HEK293 (cell line): ENCODE measurements at regions not wholly inside any gene's neighbourhood (a gene's known extent, or its start where the extent isn't known, plus 50 kb on each side); places are given as distances from the start of the nearest gene placed in this dataset.

Source experiments
- CTCF ChIA-PET: fragments of 350-600 bp; formaldehyde crosslinking; extraction: SDS; loops from one replicate; lab custom pipeline; 2021; ENCODE audit warnings: antibody characterized with exemption; lab: Yijun Ruan, JAX
- POLR2A ChIA-PET: fragments of 300-600 bp; formaldehyde crosslinking; extraction: SDS; loops from one replicate; lab custom pipeline; 2020; ENCODE audit warnings: antibody characterized with exemption, inconsistent platforms; lab: Yijun Ruan, JAX
- H3K27ac ChIP-seq: fragments of 200-500 bp; sonication (Bioruptor generic); 2 replicates; pipeline ENCODE4 v1.5.1; 2014; ENCODE audit warnings: low read depth, low read length, control low read depth, inconsistent platforms; ENCODE audit errors: extremely low read depth
- H3K36me3 ChIP-seq, 2 experiments: fragments of 200-500 bp in 1 of 2; sonication (Bioruptor generic) in 1 of 2; 1 replicate in 1 of 2; 2 replicates in 1 of 2; pipeline ENCODE4 v1.5.1; 2014 to 2017; ENCODE audit warnings: inconsistent platforms in 2 of 2, low read length in 2 of 2; ENCODE audit not compliant: control insufficient read depth in 2 of 2, insufficient read depth in 1 of 2
- H3K4me1 ChIP-seq: fragments of 200-500 bp; sonication (Bioruptor generic); 2 replicates; pipeline ENCODE4 v1.5.1; 2014; ENCODE audit warnings: mild to moderate bottlenecking, low read length, inconsistent platforms; ENCODE audit not compliant: control insufficient read depth, insufficient read depth
- H3K4me3 ChIP-seq: 2 replicates; pipeline ENCODE4 v1.5.1; 2011; ENCODE audit warnings: low read depth, mild to moderate bottlenecking, control low read depth, low read length, moderate library complexity
- H3K9me3 ChIP-seq: fragments of 200-500 bp; sonication (Bioruptor generic); 2 replicates; pipeline ENCODE4 v1.5.1; 2014; ENCODE audit warnings: low read depth, low read length, inconsistent platforms; ENCODE audit not compliant: control insufficient read depth, insufficient read depth
- GLIS1 ChIP-seq: fragments of 450-650 bp; formaldehyde crosslinking; IDR thresholded peaks from 2 replicates; pipeline ENCODE4 v1.5.1; 2016; ENCODE audit warnings: missing biosample characterization, missing genetic modification characterization
- HOXD13 ChIP-seq: sonication (generic); formaldehyde crosslinking; IDR thresholded peaks from 2 replicates; pipeline ENCODE4 v1.8.0; 2022; ENCODE audit warnings: missing genetic modification reagents, borderline replicate concordance
- KLF10 ChIP-seq: fragments of 450-650 bp; IDR thresholded peaks from 2 replicates; pipeline ENCODE4 v1.5.1; 2018; ENCODE audit warnings: missing biosample characterization, mild to moderate bottlenecking, missing genetic modification characterization
- MYNN ChIP-seq: fragments of 450-650 bp; formaldehyde crosslinking; IDR thresholded peaks from 2 replicates; pipeline ENCODE4 v1.5.1; 2016; ENCODE audit warnings: missing biosample characterization, missing genetic modification characterization, borderline replicate concordance
- TRIM28 ChIP-seq: IDR thresholded peaks from 2 replicates; pipeline ENCODE4 v1.6.1; 2011; ENCODE audit warnings: low read length, control low read depth, borderline replicate concordance
- YY1 ChIP-seq: fragments of 450-650 bp; formaldehyde crosslinking; IDR thresholded peaks from 2 replicates; pipeline ENCODE4 v1.5.1; 2018; ENCODE audit warnings: missing biosample characterization, missing genetic modification characterization
- ZBTB17 ChIP-seq: fragments of 450-650 bp; formaldehyde crosslinking; IDR thresholded peaks from 2 replicates; pipeline ENCODE4 v1.5.1; 2016; ENCODE audit warnings: missing biosample characterization, missing genetic modification characterization
- ZFP3 ChIP-seq: fragments of 450-650 bp; formaldehyde crosslinking; IDR thresholded peaks from 2 replicates; pipeline ENCODE4 v1.5.1; 2016; ENCODE audit warnings: low read depth, missing biosample characterization, missing genetic modification characterization
- ZNF174 ChIP-seq: fragments of 450-650 bp; formaldehyde crosslinking; IDR thresholded peaks from 2 replicates; pipeline ENCODE4 v1.5.0; 2017; ENCODE audit warnings: missing biosample characterization, mild to moderate bottlenecking, missing genetic modification characterization
- ZNF239 ChIP-seq: fragments of 450-650 bp; formaldehyde crosslinking; IDR thresholded peaks from 2 replicates; pipeline ENCODE4 v1.5.1; 2016; ENCODE audit warnings: missing biosample characterization, missing genetic modification characterization
- ZNF292 ChIP-seq: fragments of 450-650 bp; formaldehyde crosslinking; IDR thresholded peaks from 2 replicates; pipeline ENCODE4 v1.5.1; 2016; ENCODE audit warnings: low read depth, missing biosample characterization, missing genetic modification characterization, borderline replicate concordance
- ZNF473 ChIP-seq: fragments of 450-650 bp; formaldehyde crosslinking; IDR thresholded peaks from 2 replicates; pipeline ENCODE4 v1.5.1; 2017; ENCODE audit warnings: missing biosample characterization, missing genetic modification characterization
- ZNF48 ChIP-seq: fragments of 450-650 bp; formaldehyde crosslinking; IDR thresholded peaks from 2 replicates; pipeline ENCODE4 v1.5.1; 2016; ENCODE audit warnings: missing biosample characterization, missing genetic modification characterization
- ZNF501 ChIP-seq: fragments of 450-650 bp; formaldehyde crosslinking; IDR thresholded peaks from 2 replicates; pipeline ENCODE4 v1.5.1; 2016; ENCODE audit warnings: missing biosample characterization, missing genetic modification characterization
- ZNF549 ChIP-seq: fragments of 450-650 bp; IDR thresholded peaks from 2 replicates; pipeline ENCODE4 v1.5.1; 2018; ENCODE audit warnings: missing biosample characterization, missing genetic modification characterization, mild to moderate bottlenecking, inconsistent platforms, moderate library complexity
- ZNF654 ChIP-seq: fragments of 450-650 bp; formaldehyde crosslinking; IDR thresholded peaks from 2 replicates; pipeline ENCODE4 v1.5.1; 2016; ENCODE audit warnings: low read depth, missing biosample characterization, missing genetic modification characterization
- ZNF701 ChIP-seq: fragments of 450-650 bp; formaldehyde crosslinking; IDR thresholded peaks from 2 replicates; pipeline ENCODE4 v1.5.1; 2016; ENCODE audit warnings: missing biosample characterization, missing genetic modification characterization
- ZNF843 ChIP-seq: fragments of 450-650 bp; formaldehyde crosslinking; IDR thresholded peaks from 2 replicates; pipeline ENCODE4 v1.5.1; 2016; ENCODE audit warnings: missing biosample characterization, missing genetic modification characterization
- ZSCAN16 ChIP-seq: fragments of 450-650 bp; formaldehyde crosslinking; IDR thresholded peaks from 2 replicates; pipeline ENCODE4 v1.5.1; 2016; ENCODE audit warnings: missing biosample characterization, missing genetic modification characterization
- TF ChIP-seq, protein P1 (sequence below): fragments of 450-650 bp; formaldehyde crosslinking; IDR thresholded peaks from 2 replicates; pipeline ENCODE4; 2016; ENCODE audit warnings: missing biosample characterization, missing genetic modification characterization
- TF ChIP-seq, protein P2 (sequence below): fragments of 450-650 bp; IDR thresholded peaks from 2 replicates; pipeline ENCODE4 v1.5.1; 2018; ENCODE audit warnings: missing biosample characterization, mild to moderate bottlenecking, missing genetic modification characterization
- TF ChIP-seq, protein P3 (sequence below): fragments of 450-650 bp; formaldehyde crosslinking; IDR thresholded peaks from 2 replicates; pipeline ENCODE4 v1.5.1; 2017; ENCODE audit warnings: missing biosample characterization, missing genetic modification characterization
- TF ChIP-seq, protein P4 (sequence below): fragments of 450-650 bp; IDR thresholded peaks from 2 replicates; pipeline ENCODE4 v1.5.1; 2018; ENCODE audit warnings: missing biosample characterization, missing genetic modification characterization
- TF ChIP-seq, protein P5 (sequence below): fragments of 450-650 bp; formaldehyde crosslinking; IDR thresholded peaks from 2 replicates; pipeline ENCODE4 v1.5.1; 2017; ENCODE audit warnings: missing biosample characterization, missing genetic modification characterization
- TF ChIP-seq, protein P6 (sequence below): fragments of 450-650 bp; formaldehyde crosslinking; IDR thresholded peaks from 2 replicates; pipeline ENCODE4 v1.5.1; 2016; ENCODE audit warnings: missing biosample characterization, missing genetic modification characterization

DNA sequence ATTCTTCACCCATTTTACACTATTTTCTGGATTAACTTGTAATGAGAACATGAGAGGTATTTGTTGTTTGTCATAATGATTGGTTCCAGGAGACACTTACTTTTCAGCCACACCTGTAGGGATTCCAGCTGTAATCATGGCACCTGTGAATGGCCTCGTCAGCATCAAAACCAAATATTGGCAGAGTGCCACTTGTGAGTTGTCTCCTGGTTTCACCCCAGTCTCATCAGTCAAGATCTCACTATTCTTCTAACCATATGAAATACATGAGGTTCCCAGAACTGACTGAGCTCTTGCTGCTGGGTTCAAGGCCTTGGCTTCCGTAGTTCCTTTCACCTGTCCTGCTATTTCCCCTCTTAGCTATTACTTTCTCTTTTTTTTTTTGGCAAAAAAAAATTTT lies 246.6 kb upstream of the ADGRL2 start:
- TF ChIP-seq, protein P1, sequence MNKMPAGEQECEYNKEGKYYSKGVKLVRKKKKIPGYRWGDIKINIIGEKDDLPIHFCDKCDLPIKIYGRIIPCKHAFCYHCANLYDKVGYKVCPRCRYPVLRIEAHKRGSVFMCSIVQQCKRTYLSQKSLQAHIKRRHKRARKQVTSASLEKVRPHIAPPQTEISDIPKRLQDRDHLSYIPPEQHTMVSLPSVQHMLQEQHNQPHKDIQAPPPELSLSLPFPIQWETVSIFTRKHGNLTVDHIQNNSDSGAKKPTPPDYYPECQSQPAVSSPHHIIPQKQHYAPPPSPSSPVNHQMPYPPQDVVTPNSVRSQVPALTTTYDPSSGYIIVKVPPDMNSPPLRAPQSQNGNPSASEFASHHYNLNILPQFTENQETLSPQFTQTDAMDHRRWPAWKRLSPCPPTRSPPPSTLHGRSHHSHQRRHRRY, result no peak
- TF ChIP-seq ZNF654 (no peak), GLIS1 (no peak), ZNF174 (no peak), ZNF292 (tag by site-specific recombination) (no peak), YY1 (tag by site-specific recombination) (no peak), ZBTB17 (tag by site-specific recombination) (no peak), ZSCAN16 (tag by site-specific recombination) (no peak), ZNF501 (tag by site-specific recombination) (no peak)
- TF ChIP-seq, protein P2, sequence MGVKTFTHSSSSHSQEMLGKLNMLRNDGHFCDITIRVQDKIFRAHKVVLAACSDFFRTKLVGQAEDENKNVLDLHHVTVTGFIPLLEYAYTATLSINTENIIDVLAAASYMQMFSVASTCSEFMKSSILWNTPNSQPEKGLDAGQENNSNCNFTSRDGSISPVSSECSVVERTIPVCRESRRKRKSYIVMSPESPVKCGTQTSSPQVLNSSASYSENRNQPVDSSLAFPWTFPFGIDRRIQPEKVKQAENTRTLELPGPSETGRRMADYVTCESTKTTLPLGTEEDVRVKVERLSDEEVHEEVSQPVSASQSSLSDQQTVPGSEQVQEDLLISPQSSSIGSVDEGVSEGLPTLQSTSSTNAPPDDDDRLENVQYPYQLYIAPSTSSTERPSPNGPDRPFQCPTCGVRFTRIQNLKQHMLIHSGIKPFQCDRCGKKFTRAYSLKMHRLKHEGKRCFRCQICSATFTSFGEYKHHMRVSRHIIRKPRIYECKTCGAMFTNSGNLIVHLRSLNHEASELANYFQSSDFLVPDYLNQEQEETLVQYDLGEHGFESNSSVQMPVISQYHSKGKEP (tag by site-specific recombination), result no peak
- no peaks in the 10 kb centered on the region for H3K36me3 ChIP-seq
- no peak overlapping the region for H3K4me3 ChIP-seq
- no peak overlapping the region for H3K27ac ChIP-seq
- ChIA-PET POLR2A (no interaction called here), CTCF (interaction anchor here (0.5 to 0.9 kb wide), 5 partner anchors 17 to 808 kb away, joined by 3 to 4 read pairs (median 4); no protein-coding TSS in a partner anchor)
- H3K9me3 ChIP-seq, result no peaks in the 10 kb centered on the region
- H3K4me1 ChIP-seq, result peaks cover 9% of the 10 kb centered on the region; the same call in 1 of the 2 replicates

DNA sequence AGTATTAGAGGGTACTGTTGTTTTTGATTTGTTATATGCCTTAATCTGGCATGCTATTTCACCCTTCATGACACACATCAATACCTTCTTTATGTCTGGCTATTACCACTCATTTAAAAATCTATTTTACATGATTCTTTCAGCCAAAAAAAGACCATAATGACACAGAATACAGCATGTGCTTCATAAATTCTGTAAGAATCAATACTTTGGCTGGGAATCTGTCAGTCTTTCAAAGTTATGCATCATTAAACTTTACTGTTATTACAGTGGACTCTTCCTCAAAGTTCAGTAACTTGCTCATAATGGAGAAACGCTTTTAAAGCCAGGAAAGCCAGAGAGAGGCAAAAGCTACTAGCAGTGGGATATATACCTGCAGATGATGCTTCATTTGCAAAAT lies 247.2 kb upstream of the ADGRL2 start:
- CTCF ChIA-PET, result interaction anchor here (0.9 to 1.4 kb wide), 3 partner anchors 244 to 258 kb away, joined by 4 read pairs; no protein-coding TSS in a partner anchor
- peaks cover 9% of the 10 kb centered on the region; the same call in 1 of the 2 replicates for H3K4me1 ChIP-seq
- no peak overlapping the region for H3K27ac ChIP-seq
- no peaks in the 10 kb centered on the region for H3K9me3 ChIP-seq
- H3K36me3 ChIP-seq, result no peaks in the 10 kb centered on the region
- POLR2A ChIA-PET, result no interaction called here
- H3K4me3 ChIP-seq, result no peak overlapping the region
- TF ChIP-seq ZNF843 (tag by site-specific recombination), result 0 out of 2 replicates have a peak, but pooled peaks have one; percentile 65
- no peak for TF ChIP-seq HOXD13 (CRISPR knock-in tag)
- TF ChIP-seq, protein P3, sequence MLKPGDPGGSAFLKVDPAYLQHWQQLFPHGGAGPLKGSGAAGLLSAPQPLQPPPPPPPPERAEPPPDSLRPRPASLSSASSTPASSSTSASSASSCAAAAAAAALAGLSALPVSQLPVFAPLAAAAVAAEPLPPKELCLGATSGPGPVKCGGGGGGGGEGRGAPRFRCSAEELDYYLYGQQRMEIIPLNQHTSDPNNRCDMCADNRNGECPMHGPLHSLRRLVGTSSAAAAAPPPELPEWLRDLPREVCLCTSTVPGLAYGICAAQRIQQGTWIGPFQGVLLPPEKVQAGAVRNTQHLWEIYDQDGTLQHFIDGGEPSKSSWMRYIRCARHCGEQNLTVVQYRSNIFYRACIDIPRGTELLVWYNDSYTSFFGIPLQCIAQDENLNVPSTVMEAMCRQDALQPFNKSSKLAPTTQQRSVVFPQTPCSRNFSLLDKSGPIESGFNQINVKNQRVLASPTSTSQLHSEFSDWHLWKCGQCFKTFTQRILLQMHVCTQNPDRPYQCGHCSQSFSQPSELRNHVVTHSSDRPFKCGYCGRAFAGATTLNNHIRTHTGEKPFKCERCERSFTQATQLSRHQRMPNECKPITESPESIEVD (tag by site-specific recombination), result peak; percentile 77
- no peak for TF ChIP-seq TRIM28
- TF ChIP-seq ZFP3 (tag by site-specific recombination), result no peak
- no peak for TF ChIP-seq ZNF701 (tag by site-specific recombination)
- TF ChIP-seq ZNF549 (tag by site-specific recombination), result no peak
- no peak for TF ChIP-seq ZNF473 (tag by site-specific recombination)
- TF ChIP-seq KLF10 (tag by site-specific recombination), result no peak
- TF ChIP-seq ZNF239 (tag by site-specific recombination), result no peak
- TF ChIP-seq MYNN (tag by site-specific recombination), result no peak
- TF ChIP-seq, protein P4, sequence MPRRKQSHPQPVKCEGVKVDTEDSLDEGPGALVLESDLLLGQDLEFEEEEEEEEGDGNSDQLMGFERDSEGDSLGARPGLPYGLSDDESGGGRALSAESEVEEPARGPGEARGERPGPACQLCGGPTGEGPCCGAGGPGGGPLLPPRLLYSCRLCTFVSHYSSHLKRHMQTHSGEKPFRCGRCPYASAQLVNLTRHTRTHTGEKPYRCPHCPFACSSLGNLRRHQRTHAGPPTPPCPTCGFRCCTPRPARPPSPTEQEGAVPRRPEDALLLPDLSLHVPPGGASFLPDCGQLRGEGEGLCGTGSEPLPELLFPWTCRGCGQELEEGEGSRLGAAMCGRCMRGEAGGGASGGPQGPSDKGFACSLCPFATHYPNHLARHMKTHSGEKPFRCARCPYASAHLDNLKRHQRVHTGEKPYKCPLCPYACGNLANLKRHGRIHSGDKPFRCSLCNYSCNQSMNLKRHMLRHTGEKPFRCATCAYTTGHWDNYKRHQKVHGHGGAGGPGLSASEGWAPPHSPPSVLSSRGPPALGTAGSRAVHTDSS, result no peak
- TF ChIP-seq, protein P5, sequence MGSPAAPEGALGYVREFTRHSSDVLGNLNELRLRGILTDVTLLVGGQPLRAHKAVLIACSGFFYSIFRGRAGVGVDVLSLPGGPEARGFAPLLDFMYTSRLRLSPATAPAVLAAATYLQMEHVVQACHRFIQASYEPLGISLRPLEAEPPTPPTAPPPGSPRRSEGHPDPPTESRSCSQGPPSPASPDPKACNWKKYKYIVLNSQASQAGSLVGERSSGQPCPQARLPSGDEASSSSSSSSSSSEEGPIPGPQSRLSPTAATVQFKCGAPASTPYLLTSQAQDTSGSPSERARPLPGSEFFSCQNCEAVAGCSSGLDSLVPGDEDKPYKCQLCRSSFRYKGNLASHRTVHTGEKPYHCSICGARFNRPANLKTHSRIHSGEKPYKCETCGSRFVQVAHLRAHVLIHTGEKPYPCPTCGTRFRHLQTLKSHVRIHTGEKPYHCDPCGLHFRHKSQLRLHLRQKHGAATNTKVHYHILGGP (tag by site-specific recombination), result no peak
- TF ChIP-seq ZNF48 (tag by site-specific recombination), result no peak
- TF ChIP-seq, protein P6, sequence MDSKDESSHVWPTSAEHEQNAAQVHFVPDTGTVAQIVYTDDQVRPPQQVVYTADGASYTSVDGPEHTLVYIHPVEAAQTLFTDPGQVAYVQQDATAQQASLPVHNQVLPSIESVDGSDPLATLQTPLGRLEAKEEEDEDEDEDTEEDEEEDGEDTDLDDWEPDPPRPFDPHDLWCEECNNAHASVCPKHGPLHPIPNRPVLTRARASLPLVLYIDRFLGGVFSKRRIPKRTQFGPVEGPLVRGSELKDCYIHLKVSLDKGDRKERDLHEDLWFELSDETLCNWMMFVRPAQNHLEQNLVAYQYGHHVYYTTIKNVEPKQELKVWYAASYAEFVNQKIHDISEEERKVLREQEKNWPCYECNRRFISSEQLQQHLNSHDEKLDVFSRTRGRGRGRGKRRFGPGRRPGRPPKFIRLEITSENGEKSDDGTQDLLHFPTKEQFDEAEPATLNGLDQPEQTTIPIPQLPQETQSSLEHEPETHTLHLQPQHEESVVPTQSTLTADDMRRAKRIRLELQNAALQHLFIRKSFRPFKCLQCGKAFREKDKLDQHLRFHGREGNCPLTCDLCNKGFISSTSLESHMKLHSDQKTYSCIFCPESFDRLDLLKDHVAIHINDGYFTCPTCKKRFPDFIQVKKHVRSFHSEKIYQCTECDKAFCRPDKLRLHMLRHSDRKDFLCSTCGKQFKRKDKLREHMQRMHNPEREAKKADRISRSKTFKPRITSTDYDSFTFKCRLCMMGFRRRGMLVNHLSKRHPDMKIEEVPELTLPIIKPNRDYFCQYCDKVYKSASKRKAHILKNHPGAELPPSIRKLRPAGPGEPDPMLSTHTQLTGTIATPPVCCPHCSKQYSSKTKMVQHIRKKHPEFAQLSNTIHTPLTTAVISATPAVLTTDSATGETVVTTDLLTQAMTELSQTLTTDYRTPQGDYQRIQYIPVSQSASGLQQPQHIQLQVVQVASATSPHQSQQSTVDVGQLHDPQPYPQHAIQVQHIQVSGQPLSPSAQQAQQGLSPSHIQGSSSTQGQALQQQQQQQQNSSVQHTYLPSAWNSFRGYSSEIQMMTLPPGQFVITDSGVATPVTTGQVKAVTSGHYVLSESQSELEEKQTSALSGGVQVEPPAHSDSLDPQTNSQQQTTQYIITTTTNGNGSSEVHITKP (tag by site-specific recombination), result peak; percentile 46; the same call in 1 of the 2 replicates
